H9 (cell line): ENCODE measurements at regions not wholly inside any gene's neighbourhood (a gene's known extent, or its start where the extent isn't known, plus 50 kb on each side); places are given as distances from the start of the nearest gene placed in this dataset.

Experiments used
- DNase-seq: peaks from one replicate; pipeline ENCODE4 v3.0.0-alpha.2; 2017
- H2AFZ ChIP-seq: one replicate; pipeline ENCODE4 v1.6.1; 2013; ENCODE audit warnings: mild to moderate bottlenecking, low read length, control low read depth, moderate library complexity
- H2AK5ac ChIP-seq: 2 replicates; pipeline ENCODE4 v1.6.1; 2013; ENCODE audit warnings: low read length, control low read depth, mixed read lengths; ENCODE audit not compliant: insufficient read length
- H2BK120ac ChIP-seq: one replicate; pipeline ENCODE4 v1.6.1; 2013; ENCODE audit warnings: low read depth, mild to moderate bottlenecking, low read length, control low read depth, inconsistent platforms; ENCODE audit not compliant: poor library complexity, severe bottlenecking
- H2BK12ac ChIP-seq: 2 replicates; pipeline ENCODE4 v1.6.1; 2013; ENCODE audit warnings: low read length, control low read depth, mixed read lengths, low read depth; ENCODE audit not compliant: insufficient read length
- H2BK15ac ChIP-seq: 2 replicates; pipeline ENCODE4 v1.6.1; 2013; ENCODE audit warnings: low read depth, low read length, control low read depth
- H2BK20ac ChIP-seq: one replicate; pipeline ENCODE4 v1.6.1; 2013; ENCODE audit warnings: low read depth, mild to moderate bottlenecking, low read length, control low read depth, inconsistent platforms; ENCODE audit not compliant: poor library complexity, severe bottlenecking
- H2BK5ac ChIP-seq: 2 replicates; pipeline ENCODE4 v1.6.1; 2013; ENCODE audit warnings: low read length, control low read depth, mixed read lengths; ENCODE audit not compliant: insufficient read length
- H3K14ac ChIP-seq: 2 replicates; pipeline ENCODE4 v1.6.1; 2013; ENCODE audit warnings: low read length, control low read depth; ENCODE audit not compliant: insufficient read depth
- H3K18ac ChIP-seq: 2 replicates; pipeline ENCODE4 v1.6.1; 2013; ENCODE audit warnings: low read depth, mild to moderate bottlenecking, mixed read lengths, low read length, control low read depth; ENCODE audit not compliant: insufficient read length
- H3K23ac ChIP-seq: 2 replicates; pipeline ENCODE4 v1.6.1; 2013; ENCODE audit warnings: low read length, control low read depth, mixed read lengths, low read depth; ENCODE audit not compliant: insufficient read length
- H3K23me2 ChIP-seq: 2 replicates; pipeline ENCODE4 v1.6.1; 2013; ENCODE audit warnings: low read depth, mild to moderate bottlenecking, mixed read lengths, low read length, control low read depth; ENCODE audit not compliant: insufficient read length, poor library complexity, severe bottlenecking
- H3K27ac ChIP-seq: 2 replicates; pipeline ENCODE4 v1.5.1; 2013; ENCODE audit warnings: low read length, control low read depth, mixed read lengths, low read depth; ENCODE audit not compliant: insufficient read length
- H3K27me3 ChIP-seq: 2 replicates; pipeline ENCODE4 v1.6.1; 2013; ENCODE audit warnings: low read length, control low read depth, inconsistent platforms; ENCODE audit not compliant: insufficient read depth
- H3K4ac ChIP-seq: 2 replicates; pipeline ENCODE4 v1.6.1; 2013; ENCODE audit warnings: low read depth, mild to moderate bottlenecking, control low read depth, inconsistent platforms, low read length, moderate library complexity
- H3K4me1 ChIP-seq: 2 replicates; pipeline ENCODE4 v1.6.1; 2013; ENCODE audit warnings: low read length, control low read depth, inconsistent platforms; ENCODE audit not compliant: insufficient read depth
- H3K4me2 ChIP-seq: 2 replicates; pipeline ENCODE4 v1.6.1; 2013; ENCODE audit warnings: low read length, control low read depth, mixed read lengths; ENCODE audit not compliant: insufficient read length, insufficient read depth
- H3K56ac ChIP-seq: 2 replicates; pipeline ENCODE4 v1.6.1; 2013; ENCODE audit warnings: low read depth, mild to moderate bottlenecking, mixed read lengths, low read length, control low read depth; ENCODE audit not compliant: insufficient read length
- H3K79me1 ChIP-seq: 2 replicates; pipeline ENCODE4 v1.6.1; 2013; ENCODE audit warnings: low read depth, mild to moderate bottlenecking, moderate library complexity, low read length, control low read depth, inconsistent platforms; ENCODE audit not compliant: insufficient read depth, poor library complexity, severe bottlenecking
- H3K79me2 ChIP-seq: 2 replicates; pipeline ENCODE4 v1.6.1; 2013; ENCODE audit warnings: low read length, control low read depth, inconsistent platforms; ENCODE audit not compliant: insufficient read depth
- H3K9ac ChIP-seq: 2 replicates; pipeline ENCODE4 v1.6.1; 2013; ENCODE audit warnings: low read length, control low read depth, mixed read lengths; ENCODE audit not compliant: insufficient read length; ENCODE audit errors: extremely low read depth
- H3K9me3 ChIP-seq: one replicate; pipeline ENCODE4 v1.6.1; 2013; ENCODE audit warnings: low read depth, low read length, inconsistent platforms; ENCODE audit not compliant: control insufficient read depth
- H3T11ph ChIP-seq: one replicate; pipeline ENCODE4 v1.6.1; 2013; ENCODE audit warnings: mild to moderate bottlenecking, low read length, control low read depth, inconsistent platforms
- H4K20me1 ChIP-seq: one replicate; pipeline ENCODE4 v1.6.1; 2013; ENCODE audit not compliant: control insufficient read depth, insufficient read length, insufficient read depth
- H4K5ac ChIP-seq: 2 replicates; pipeline ENCODE4 v1.6.1; 2013; ENCODE audit warnings: low read depth, mild to moderate bottlenecking, mixed read lengths, low read length, control low read depth; ENCODE audit not compliant: insufficient read length
- H4K8ac ChIP-seq: replicated peaks from 2 replicates; pipeline ENCODE4 v1.6.1; 2013; ENCODE audit warnings: low read length, control low read depth, mixed read lengths, low read depth; ENCODE audit not compliant: insufficient read length
- H4K91ac ChIP-seq: 2 replicates; pipeline ENCODE4 v1.6.1; 2013; ENCODE audit warnings: low read depth, mild to moderate bottlenecking, moderate library complexity, mixed read lengths, low read length, control low read depth; ENCODE audit not compliant: insufficient read length
- H3K27ac Mint-ChIP-seq, 3 experiments: 2 replicates in 2 of 3; 3 replicates in 1 of 3; pipeline ENCODE4 v1.8.0; 2020 to 2021; ENCODE audit warnings: mixed read lengths in 3 of 3, mild to moderate bottlenecking in 1 of 3, moderate library complexity in 1 of 3
- H3K27me3 Mint-ChIP-seq: 2 replicates; pipeline ENCODE4 v1.8.0; 2021; ENCODE audit warnings: low read depth, mild to moderate bottlenecking, moderate library complexity, mixed read lengths
- H3K36me3 Mint-ChIP-seq, 3 experiments: 2 replicates in 2 of 3; 3 replicates in 1 of 3; pipeline ENCODE4 v1.8.0; 2020 to 2021; ENCODE audit warnings: low read depth in 3 of 3, mixed read lengths in 3 of 3; ENCODE audit not compliant: insufficient read depth in 1 of 3
- H3K4me1 Mint-ChIP-seq, 2 experiments: 2 replicates each; pipeline ENCODE4 v1.8.0; 2020; ENCODE audit warnings: mixed read lengths in 2 of 2
- H3K4me3 Mint-ChIP-seq, 2 experiments: 2 replicates in 1 of 2; 3 replicates in 1 of 2; pipeline ENCODE4 v1.8.0; 2020 to 2021; ENCODE audit warnings: mild to moderate bottlenecking in 2 of 2, mixed read lengths in 2 of 2, moderate library complexity in 1 of 2
- H3K9me3 Mint-ChIP-seq, 2 experiments: 2 replicates in 1 of 2; 3 replicates in 1 of 2; pipeline ENCODE4 v1.8.0; 2020; ENCODE audit warnings: mild to moderate bottlenecking in 2 of 2, mixed read lengths in 2 of 2, moderate library complexity in 1 of 2
- CTCF ChIP-seq: fragments of 200-600 bp; sonication (generic); conservative IDR thresholded peaks from 3 replicates; pipeline ENCODE4 v1.8.0; 2021; ENCODE audit warnings: antibody characterized with exemption, mild to moderate bottlenecking
- WGBS: extraction: QIAGEN DNeasy Blood & Tissue Kit; methylation state at CpG from one replicate; pipeline ENCODE4 v1.1.7; 2013; ENCODE audit warnings: missing lambda C conversion rate, low lambda C conversion rate, mixed read lengths; ENCODE audit not compliant: insufficient read length; ENCODE audit errors: extremely low coverage; 5-methylcytosine and 5-hydroxymethylcytosine counted together

GRCh38 chr18:77866351-77866750, 616.7 kb downstream of the GALR1 start:
- H3K79me1 ChIP-seq: no peaks in the 10 kb centered on the region
- H2BK12ac ChIP-seq: no peak overlapping the region
- no peak overlapping the region for H3K27ac Mint-ChIP-seq
- peak; percentile 48 for TF ChIP-seq CTCF
- no peak overlapping the region for H3K23ac ChIP-seq
- H2AK5ac ChIP-seq: no peak overlapping the region
- H3T11ph ChIP-seq: no peak overlapping the region
- H3K4me1 ChIP-seq: no peaks in the 10 kb centered on the region
- H3K18ac ChIP-seq: no peak overlapping the region
- no peak overlapping the region for H2AFZ ChIP-seq
- no peak overlapping the region for H3K56ac ChIP-seq
- no peak overlapping the region for H2BK20ac ChIP-seq
- H4K20me1 ChIP-seq: no peaks in the 10 kb centered on the region
- no peak overlapping the region for H3K4me2 ChIP-seq
- no peak overlapping the region for H4K8ac ChIP-seq
- H2BK120ac ChIP-seq: no peak overlapping the region
- H3K14ac ChIP-seq: no peak overlapping the region
- H3K9me3 Mint-ChIP-seq: peaks cover 2 to 3% of the 10 kb centered on the region in 2 experiments; a peak in 3 of 5 replicates
- no peak overlapping the region for H3K4me3 Mint-ChIP-seq
- H3K36me3 Mint-ChIP-seq: no peaks in the 10 kb centered on the region
- H3K9me3 ChIP-seq: no peaks in the 10 kb centered on the region
- no peak overlapping the region for H2BK15ac ChIP-seq
- DNase-seq: no peak
- no peaks in the 10 kb centered on the region for H3K23me2 ChIP-seq
- H2BK5ac ChIP-seq: no peak overlapping the region
- peaks cover 0 to 5% of the 10 kb centered on the region in 2 experiments; a peak in 2 of 4 replicates for H3K4me1 Mint-ChIP-seq
- H3K27me3 Mint-ChIP-seq: peaks cover 2% of the 10 kb centered on the region
- H4K5ac ChIP-seq: no peak overlapping the region
- H3K79me2 ChIP-seq: no peaks in the 10 kb centered on the region
- H3K4ac ChIP-seq: no peak overlapping the region
- H3K9ac ChIP-seq: no peak overlapping the region
- H3K27me3 ChIP-seq: no peaks in the 10 kb centered on the region
- no peak overlapping the region for H3K27ac ChIP-seq
- WGBS: no CpG with 5 or more reads among the region's 8 CpGs
- H4K91ac ChIP-seq: no peak overlapping the region
